ENCODE measurements at regions not wholly inside any gene's neighbourhood (a gene's known extent, or its start where the extent isn't known, plus 50 kb on each side); places are given as distances from the start of the nearest gene placed in this dataset.

DNA sequence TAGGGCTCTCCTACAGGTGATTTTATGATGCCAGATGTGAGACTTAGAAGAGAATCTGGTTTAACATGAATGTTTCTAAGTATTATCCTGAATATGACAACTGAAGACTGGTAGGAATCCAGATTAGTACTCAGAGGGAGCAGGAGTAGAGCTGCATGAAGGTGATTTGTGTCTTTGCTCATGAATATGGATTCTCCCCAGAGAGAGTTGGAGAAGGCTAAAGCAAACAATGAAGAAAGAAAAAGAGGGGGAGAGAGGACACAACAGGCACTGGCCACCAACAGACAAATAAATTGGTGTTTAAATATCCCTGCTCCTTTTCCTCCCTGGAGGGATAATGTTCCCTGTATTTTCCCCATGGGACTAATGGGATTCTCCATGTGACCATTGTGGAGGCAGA is 427.0 kb upstream of the KLF12 start:
- TF ChIP-seq, protein P1, sequence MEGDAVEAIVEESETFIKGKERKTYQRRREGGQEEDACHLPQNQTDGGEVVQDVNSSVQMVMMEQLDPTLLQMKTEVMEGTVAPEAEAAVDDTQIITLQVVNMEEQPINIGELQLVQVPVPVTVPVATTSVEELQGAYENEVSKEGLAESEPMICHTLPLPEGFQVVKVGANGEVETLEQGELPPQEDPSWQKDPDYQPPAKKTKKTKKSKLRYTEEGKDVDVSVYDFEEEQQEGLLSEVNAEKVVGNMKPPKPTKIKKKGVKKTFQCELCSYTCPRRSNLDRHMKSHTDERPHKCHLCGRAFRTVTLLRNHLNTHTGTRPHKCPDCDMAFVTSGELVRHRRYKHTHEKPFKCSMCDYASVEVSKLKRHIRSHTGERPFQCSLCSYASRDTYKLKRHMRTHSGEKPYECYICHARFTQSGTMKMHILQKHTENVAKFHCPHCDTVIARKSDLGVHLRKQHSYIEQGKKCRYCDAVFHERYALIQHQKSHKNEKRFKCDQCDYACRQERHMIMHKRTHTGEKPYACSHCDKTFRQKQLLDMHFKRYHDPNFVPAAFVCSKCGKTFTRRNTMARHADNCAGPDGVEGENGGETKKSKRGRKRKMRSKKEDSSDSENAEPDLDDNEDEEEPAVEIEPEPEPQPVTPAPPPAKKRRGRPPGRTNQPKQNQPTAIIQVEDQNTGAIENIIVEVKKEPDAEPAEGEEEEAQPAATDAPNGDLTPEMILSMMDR (conservative IDR thresholded peaks at IDR 0.05; ENCODE audit: low read depth in 2 of 2), result no peak
- TF ChIP-seq POLR2AphosphoS5 (IDR thresholded peaks at IDR 0.05; ENCODE audit: low read depth) (no peak), JUNB (IDR thresholded peaks at IDR 0.05; ENCODE audit: unreplicated experiment) (no peak), EZH2 (IDR thresholded peaks at IDR 0.05; ENCODE audit: low read depth, unreplicated experiment) (no peak), NANOG (IDR thresholded peaks at IDR 0.05; ENCODE audit: borderline replicate concordance) (no peak)
- TF ChIP-seq, protein P2, sequence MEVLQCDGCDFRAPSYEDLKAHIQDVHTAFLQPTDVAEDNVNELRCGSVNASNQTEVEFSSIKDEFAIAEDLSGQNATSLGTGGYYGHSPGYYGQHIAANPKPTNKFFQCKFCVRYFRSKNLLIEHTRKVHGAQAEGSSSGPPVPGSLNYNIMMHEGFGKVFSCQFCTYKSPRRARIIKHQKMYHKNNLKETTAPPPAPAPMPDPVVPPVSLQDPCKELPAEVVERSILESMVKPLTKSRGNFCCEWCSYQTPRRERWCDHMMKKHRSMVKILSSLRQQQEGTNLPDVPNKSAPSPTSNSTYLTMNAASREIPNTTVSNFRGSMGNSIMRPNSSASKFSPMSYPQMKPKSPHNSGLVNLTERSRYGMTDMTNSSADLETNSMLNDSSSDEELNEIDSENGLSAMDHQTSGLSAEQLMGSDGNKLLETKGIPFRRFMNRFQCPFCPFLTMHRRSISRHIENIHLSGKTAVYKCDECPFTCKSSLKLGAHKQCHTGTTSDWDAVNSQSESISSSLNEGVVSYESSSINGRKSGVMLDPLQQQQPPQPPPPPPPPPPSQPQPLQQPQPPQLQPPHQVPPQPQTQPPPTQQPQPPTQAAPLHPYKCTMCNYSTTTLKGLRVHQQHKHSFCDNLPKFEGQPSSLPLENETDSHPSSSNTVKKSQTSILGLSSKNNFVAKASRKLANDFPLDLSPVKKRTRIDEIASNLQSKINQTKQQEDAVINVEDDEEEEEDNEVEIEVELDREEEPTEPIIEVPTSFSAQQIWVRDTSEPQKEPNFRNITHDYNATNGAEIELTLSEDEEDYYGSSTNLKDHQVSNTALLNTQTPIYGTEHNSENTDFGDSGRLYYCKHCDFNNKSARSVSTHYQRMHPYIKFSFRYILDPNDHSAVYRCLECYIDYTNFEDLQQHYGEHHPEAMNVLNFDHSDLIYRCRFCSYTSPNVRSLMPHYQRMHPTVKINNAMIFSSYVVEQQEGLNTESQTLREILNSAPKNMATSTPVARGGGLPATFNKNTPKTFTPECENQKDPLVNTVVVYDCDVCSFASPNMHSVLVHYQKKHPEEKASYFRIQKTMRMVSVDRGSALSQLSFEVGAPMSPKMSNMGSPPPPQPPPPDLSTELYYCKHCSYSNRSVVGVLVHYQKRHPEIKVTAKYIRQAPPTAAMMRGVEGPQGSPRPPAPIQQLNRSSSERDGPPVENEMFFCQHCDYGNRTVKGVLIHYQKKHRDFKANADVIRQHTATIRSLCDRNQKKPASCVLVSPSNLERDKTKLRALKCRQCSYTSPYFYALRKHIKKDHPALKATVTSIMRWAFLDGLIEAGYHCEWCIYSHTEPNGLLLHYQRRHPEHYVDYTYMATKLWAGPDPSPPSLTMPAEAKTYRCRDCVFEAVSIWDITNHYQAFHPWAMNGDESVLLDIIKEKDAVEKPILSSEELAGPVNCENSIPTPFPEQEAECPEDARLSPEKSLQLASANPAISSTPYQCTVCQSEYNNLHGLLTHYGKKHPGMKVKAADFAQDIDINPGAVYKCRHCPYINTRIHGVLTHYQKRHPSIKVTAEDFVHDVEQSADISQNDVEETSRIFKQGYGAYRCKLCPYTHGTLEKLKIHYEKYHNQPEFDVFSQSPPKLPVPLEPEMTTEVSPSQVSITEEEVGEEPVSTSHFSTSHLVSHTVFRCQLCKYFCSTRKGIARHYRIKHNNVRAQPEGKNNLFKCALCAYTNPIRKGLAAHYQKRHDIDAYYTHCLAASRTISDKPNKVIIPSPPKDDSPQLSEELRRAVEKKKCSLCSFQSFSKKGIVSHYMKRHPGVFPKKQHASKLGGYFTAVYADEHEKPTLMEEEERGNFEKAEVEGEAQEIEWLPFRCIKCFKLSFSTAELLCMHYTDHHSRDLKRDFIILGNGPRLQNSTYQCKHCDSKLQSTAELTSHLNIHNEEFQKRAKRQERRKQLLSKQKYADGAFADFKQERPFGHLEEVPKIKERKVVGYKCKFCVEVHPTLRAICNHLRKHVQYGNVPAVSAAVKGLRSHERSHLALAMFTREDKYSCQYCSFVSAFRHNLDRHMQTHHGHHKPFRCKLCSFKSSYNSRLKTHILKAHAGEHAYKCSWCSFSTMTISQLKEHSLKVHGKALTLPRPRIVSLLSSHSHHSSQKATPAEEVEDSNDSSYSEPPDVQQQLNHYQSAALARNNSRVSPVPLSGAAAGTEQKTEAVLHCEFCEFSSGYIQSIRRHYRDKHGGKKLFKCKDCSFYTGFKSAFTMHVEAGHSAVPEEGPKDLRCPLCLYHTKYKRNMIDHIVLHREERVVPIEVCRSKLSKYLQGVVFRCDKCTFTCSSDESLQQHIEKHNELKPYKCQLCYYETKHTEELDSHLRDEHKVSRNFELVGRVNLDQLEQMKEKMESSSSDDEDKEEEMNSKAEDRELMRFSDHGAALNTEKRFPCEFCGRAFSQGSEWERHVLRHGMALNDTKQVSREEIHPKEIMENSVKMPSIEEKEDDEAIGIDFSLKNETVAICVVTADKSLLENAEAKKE (CRISPR knock-in tag; IDR thresholded peaks at IDR 0.05), result no peak
